ENCODE measurements at regions not wholly inside any gene's neighbourhood (a gene's known extent, or its start where the extent isn't known, plus 50 kb on each side); places are given as distances from the start of the nearest gene placed in this dataset.

DNA sequence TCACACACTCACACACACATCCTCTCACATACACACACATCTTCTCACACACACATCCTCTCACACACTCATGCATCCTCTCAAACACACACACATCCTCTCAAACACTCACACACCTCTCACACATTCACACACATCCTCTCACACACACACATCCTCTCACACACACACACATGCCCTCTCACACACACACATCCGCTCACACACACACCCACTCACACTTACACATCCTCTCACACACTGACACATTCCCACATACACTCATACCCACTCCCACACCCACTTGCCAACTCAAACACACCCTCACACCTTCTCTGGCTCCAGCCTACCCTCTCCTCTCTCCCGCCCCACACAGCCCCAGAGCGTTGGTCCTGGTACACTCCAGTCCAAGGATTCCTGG is 127.9 kb upstream of the SLC30A5 start:
- TF ChIP-seq, protein P1, sequence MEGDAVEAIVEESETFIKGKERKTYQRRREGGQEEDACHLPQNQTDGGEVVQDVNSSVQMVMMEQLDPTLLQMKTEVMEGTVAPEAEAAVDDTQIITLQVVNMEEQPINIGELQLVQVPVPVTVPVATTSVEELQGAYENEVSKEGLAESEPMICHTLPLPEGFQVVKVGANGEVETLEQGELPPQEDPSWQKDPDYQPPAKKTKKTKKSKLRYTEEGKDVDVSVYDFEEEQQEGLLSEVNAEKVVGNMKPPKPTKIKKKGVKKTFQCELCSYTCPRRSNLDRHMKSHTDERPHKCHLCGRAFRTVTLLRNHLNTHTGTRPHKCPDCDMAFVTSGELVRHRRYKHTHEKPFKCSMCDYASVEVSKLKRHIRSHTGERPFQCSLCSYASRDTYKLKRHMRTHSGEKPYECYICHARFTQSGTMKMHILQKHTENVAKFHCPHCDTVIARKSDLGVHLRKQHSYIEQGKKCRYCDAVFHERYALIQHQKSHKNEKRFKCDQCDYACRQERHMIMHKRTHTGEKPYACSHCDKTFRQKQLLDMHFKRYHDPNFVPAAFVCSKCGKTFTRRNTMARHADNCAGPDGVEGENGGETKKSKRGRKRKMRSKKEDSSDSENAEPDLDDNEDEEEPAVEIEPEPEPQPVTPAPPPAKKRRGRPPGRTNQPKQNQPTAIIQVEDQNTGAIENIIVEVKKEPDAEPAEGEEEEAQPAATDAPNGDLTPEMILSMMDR (conservative IDR thresholded peaks at IDR 0.05; ENCODE audit: control insufficient read depth, insufficient read depth, low read depth, low read length), result no peak
- H3K4me3 ChIP-seq (ENCODE audit: control insufficient read depth, low read depth, low read length), result no peak overlapping the region
- no peak for DNase-seq (ENCODE audit: low read depth)

- TF ChIP-seq, protein P1 (conservative IDR thresholded peaks at IDR 0.05; ENCODE audit: control insufficient read depth, insufficient read depth, low read depth, low read length), result no peak
- no peak overlapping the region for H3K4me3 ChIP-seq (ENCODE audit: control insufficient read depth, low read depth, low read length)
- no peak for DNase-seq (ENCODE audit: low read depth)
Measured at GRCh38 chr5:68966596-68966995, 127.2 kb upstream of the SLC30A5 start.

GRCh38 chr5:68968429-68968828 is 125.4 kb upstream of the SLC30A5 start:
- no peak overlapping the region for H3K4me3 ChIP-seq (ENCODE audit: control insufficient read depth, low read depth, low read length)
- DNase-seq (ENCODE audit: low read depth), result no peak
- TF ChIP-seq, protein P1 (conservative IDR thresholded peaks at IDR 0.05; ENCODE audit: control insufficient read depth, insufficient read depth, low read depth, low read length), result no peak

- TF ChIP-seq, protein P1 (conservative IDR thresholded peaks at IDR 0.05; ENCODE audit: control insufficient read depth, insufficient read depth, low read depth, low read length), result no peak
- DNase-seq (ENCODE audit: low read depth), result no peak
- H3K4me3 ChIP-seq (ENCODE audit: control insufficient read depth, low read depth, low read length), result no peak overlapping the region
Measured at GRCh38 chr5:68970617-68971016, 123.2 kb upstream of the SLC30A5 start.

GRCh38 chr5:68973696-68974095 is 120.1 kb upstream of the SLC30A5 start:
- no peak for DNase-seq (ENCODE audit: low read depth)
- TF ChIP-seq, protein P1 (conservative IDR thresholded peaks at IDR 0.05; ENCODE audit: control insufficient read depth, insufficient read depth, low read depth, low read length), result no peak

GRCh38 chr5:68983043-68983442 is 110.8 kb upstream of the SLC30A5 start:
- no peak for DNase-seq (ENCODE audit: low read depth)
- H3K4me3 ChIP-seq (ENCODE audit: control insufficient read depth, low read depth, low read length), result no peak overlapping the region
- TF ChIP-seq, protein P1 (conservative IDR thresholded peaks at IDR 0.05; ENCODE audit: control insufficient read depth, insufficient read depth, low read depth, low read length), result no peak

More at GRCh38 chr5:68973696-68974095, 120.1 kb upstream of the SLC30A5 start:
- H3K4me3 ChIP-seq (ENCODE audit: control insufficient read depth, low read depth, low read length), result no peak overlapping the region

- no peak for DNase-seq (ENCODE audit: low read depth)
- TF ChIP-seq, protein P1 (conservative IDR thresholded peaks at IDR 0.05; ENCODE audit: control insufficient read depth, insufficient read depth, low read depth, low read length), result no peak
- no peak overlapping the region for H3K4me3 ChIP-seq (ENCODE audit: control insufficient read depth, low read depth, low read length)
Measured at GRCh38 chr5:68983959-68984358, 109.9 kb upstream of the SLC30A5 start.
